Mucosa of stomach (tissue), 1 donor: ENCODE measurements at regions not wholly inside any gene's neighbourhood (a gene's known extent, or its start where the extent isn't known, plus 50 kb on each side); places are given as distances from the start of the nearest gene placed in this dataset.

Source experiments
- H3K27me3 ChIP-seq: one replicate; pipeline ENCODE4 v1.7.0; 2013; ENCODE audit warnings: mild to moderate bottlenecking, low read length; ENCODE audit not compliant: control insufficient read depth, insufficient read depth
- H3K36me3 ChIP-seq: one replicate; pipeline ENCODE4 v1.7.0; 2013; ENCODE audit warnings: low read length; ENCODE audit not compliant: control insufficient read depth, insufficient read depth
- H3K4me1 ChIP-seq: one replicate; pipeline ENCODE4 v1.7.0; 2013; ENCODE audit warnings: mild to moderate bottlenecking, low read length; ENCODE audit not compliant: control insufficient read depth, insufficient read depth
- H3K4me3 ChIP-seq: one replicate; pipeline ENCODE4 v1.7.0; 2013; ENCODE audit warnings: low read length
- H3K9ac ChIP-seq: one replicate; pipeline ENCODE4 v1.7.0; 2013; ENCODE audit warnings: mild to moderate bottlenecking, low read length, moderate library complexity
- H3K9me3 ChIP-seq: one replicate; pipeline ENCODE4 v1.7.0; 2013; ENCODE audit warnings: mild to moderate bottlenecking, low read length, moderate library complexity; ENCODE audit not compliant: control insufficient read depth
- donor health status: Pancreatic carcinoma.

- Histone ChIP-seq H3K4me1 (no peaks in the 10 kb centered on the region), H3K4me3 (no peak overlapping the region), H3K9me3 (no peaks in the 10 kb centered on the region), H3K9ac (no peak overlapping the region), H3K27me3 (no peaks in the 10 kb centered on the region), H3K36me3 (no peaks in the 10 kb centered on the region)
These were observed 80.1 kb upstream of the ASAP2 start for GRCh38 chr2:9126540-9126939.

- no peak overlapping the region for H3K9ac ChIP-seq
- H3K9me3 ChIP-seq = no peaks in the 10 kb centered on the region
- H3K27me3 ChIP-seq = no peaks in the 10 kb centered on the region
- H3K4me1 ChIP-seq = no peaks in the 10 kb centered on the region
- H3K36me3 ChIP-seq = no peaks in the 10 kb centered on the region
- no peak overlapping the region for H3K4me3 ChIP-seq
These were observed 82.3 kb upstream of the ASAP2 start for GRCh38 chr2:9124231-9124741.

GRCh38 chr2:9123069-9123468 is 83.5 kb upstream of the ASAP2 start:
- H3K9ac ChIP-seq = no peak overlapping the region
- H3K27me3 ChIP-seq = no peaks in the 10 kb centered on the region
- H3K9me3 ChIP-seq = no peaks in the 10 kb centered on the region
- H3K36me3 ChIP-seq = no peaks in the 10 kb centered on the region
- H3K4me3 ChIP-seq = no peak overlapping the region
- H3K4me1 ChIP-seq = no peaks in the 10 kb centered on the region

GRCh38 chr2:9122367-9122766 is 84.2 kb upstream of the ASAP2 start:
- Histone ChIP-seq H3K4me1 (no peaks in the 10 kb centered on the region), H3K36me3 (no peaks in the 10 kb centered on the region), H3K27me3 (no peaks in the 10 kb centered on the region), H3K9ac (no peak overlapping the region), H3K4me3 (no peak overlapping the region), H3K9me3 (no peaks in the 10 kb centered on the region)

- peaks cover 7% of the 10 kb centered on the region for H3K4me1 ChIP-seq
- H3K27me3 ChIP-seq = no peaks in the 10 kb centered on the region
- no peak overlapping the region for H3K9ac ChIP-seq
- H3K4me3 ChIP-seq = no peak overlapping the region
- H3K9me3 ChIP-seq = no peaks in the 10 kb centered on the region
- H3K36me3 ChIP-seq = no peaks in the 10 kb centered on the region
These were observed 88.1 kb upstream of the ASAP2 start for GRCh38 chr2:9118383-9118960.

- Histone ChIP-seq H3K9ac (no peak overlapping the region), H3K4me1 (peaks cover 24% of the 10 kb centered on the region), H3K9me3 (no peaks in the 10 kb centered on the region), H3K4me3 (no peak overlapping the region), H3K36me3 (no peaks in the 10 kb centered on the region), H3K27me3 (no peaks in the 10 kb centered on the region)
These were observed 91.4 kb upstream of the ASAP2 start for GRCh38 chr2:9115229-9115628.

GRCh38 chr2:9114458-9114857 is 92.2 kb upstream of the ASAP2 start:
- Histone ChIP-seq H3K27me3 (no peaks in the 10 kb centered on the region), H3K4me1 (peaks cover 24% of the 10 kb centered on the region), H3K4me3 (no peak overlapping the region), H3K36me3 (no peaks in the 10 kb centered on the region), H3K9me3 (no peaks in the 10 kb centered on the region), H3K9ac (no peak overlapping the region)

- H3K36me3 ChIP-seq = no peaks in the 10 kb centered on the region
- H3K27me3 ChIP-seq = no peaks in the 10 kb centered on the region
- no peak overlapping the region for H3K4me3 ChIP-seq
- H3K9me3 ChIP-seq = no peaks in the 10 kb centered on the region
- H3K9ac ChIP-seq = no peak overlapping the region
- H3K4me1 ChIP-seq = peaks cover 24% of the 10 kb centered on the region
These were observed 92.7 kb upstream of the ASAP2 start for GRCh38 chr2:9113916-9114315.

- H3K9ac ChIP-seq = no peak overlapping the region
- H3K4me3 ChIP-seq = no peak overlapping the region
- H3K27me3 ChIP-seq = no peaks in the 10 kb centered on the region
- no peaks in the 10 kb centered on the region for H3K36me3 ChIP-seq
- H3K9me3 ChIP-seq = no peaks in the 10 kb centered on the region
- H3K4me1 ChIP-seq = peaks cover 29% of the 10 kb centered on the region
These were observed 93.3 kb upstream of the ASAP2 start for GRCh38 chr2:9113262-9113661.

GRCh38 chr2:9112079-9112721 is 94.4 kb upstream of the ASAP2 start:
- peaks cover 40% of the 10 kb centered on the region for H3K4me1 ChIP-seq
- no peak overlapping the region for H3K4me3 ChIP-seq
- no peaks in the 10 kb centered on the region for H3K9me3 ChIP-seq
- peak overlapping the region; percentile 13 for H3K9ac ChIP-seq
- H3K27me3 ChIP-seq = no peaks in the 10 kb centered on the region
- H3K36me3 ChIP-seq = no peaks in the 10 kb centered on the region

- no peaks in the 10 kb centered on the region for H3K9me3 ChIP-seq
- H3K4me1 ChIP-seq = peaks cover 50% of the 10 kb centered on the region
- H3K4me3 ChIP-seq = no peak overlapping the region
- H3K27me3 ChIP-seq = no peaks in the 10 kb centered on the region
- no peak overlapping the region for H3K9ac ChIP-seq
- H3K36me3 ChIP-seq = no peaks in the 10 kb centered on the region
These were observed 95.6 kb upstream of the ASAP2 start for GRCh38 chr2:9110893-9111569.

- no peaks in the 10 kb centered on the region for H3K27me3 ChIP-seq
- H3K36me3 ChIP-seq = no peaks in the 10 kb centered on the region
- H3K4me1 ChIP-seq = peaks cover 51% of the 10 kb centered on the region
- H3K9ac ChIP-seq = no peak overlapping the region
- H3K9me3 ChIP-seq = no peaks in the 10 kb centered on the region
- H3K4me3 ChIP-seq = no peak overlapping the region
These were observed 96.2 kb upstream of the ASAP2 start for GRCh38 chr2:9110346-9110884.
